Panc1 (cell line): ENCODE measurements at regions not wholly inside any gene's neighbourhood (a gene's known extent, or its start where the extent isn't known, plus 50 kb on each side); places are given as distances from the start of the nearest gene placed in this dataset.
"Not testable (repeated sequence)": the region's sequence is repeated elsewhere in the genome, so short reads cannot be mapped to it uniquely, and the experiment has no call there.

Experiments
- ATAC-seq: fragments of 200-7000 bp; cut with Tn5 transposase; 2 replicates; pipeline ENCODE4 v1.9.1; 2020; ENCODE audit warnings: mild to moderate bottlenecking, moderate library complexity
- BruUV-seq: library from RNA; stranded (reverse); fragments of 400-500 nt; replicated peaks from 2 replicates; lab custom pipeline; 2021; lab: Mats Ljungman, UMichigan
- CTCF ChIA-PET: fragments of 300-600 bp; sonication (Branson Sonifier 250); formaldehyde crosslinking; loops from one replicate; lab custom pipeline; 2022; ENCODE audit warnings: antibody characterized with exemption; lab: Charles Lee
- POLR2A ChIA-PET: fragments of 300-600 bp; sonication (Branson Sonifier 250); formaldehyde crosslinking; loops from one replicate; lab custom pipeline; 2022; ENCODE audit warnings: antibody characterized with exemption; lab: Charles Lee
- DNase-seq: peaks from one replicate; pipeline ENCODE4 v3.0.0-alpha.2; 2010; ENCODE audit warnings: low read depth, low spot score
- H3K27ac ChIP-seq: 2 replicates; pipeline ENCODE4 v1.5.1; 2011; ENCODE audit warnings: mild to moderate bottlenecking, low read length, inconsistent platforms
- H3K27me3 ChIP-seq: fragments of 200-500 bp; sonication (Bioruptor generic); 2 replicates; pipeline ENCODE4 v1.6.0; 2014; ENCODE audit warnings: low read length, inconsistent platforms; ENCODE audit not compliant: control insufficient read depth, insufficient read depth
- H3K36me3 ChIP-seq: fragments of 200-500 bp; sonication (Bioruptor generic); 2 replicates; pipeline ENCODE4 v1.5.1; 2014; ENCODE audit warnings: inconsistent platforms, mild to moderate bottlenecking, low read length, moderate library complexity; ENCODE audit not compliant: control insufficient read depth, insufficient read depth
- H3K4me1 ChIP-seq: 2 replicates; pipeline ENCODE4 v1.5.1; 2011; ENCODE audit warnings: inconsistent platforms, mild to moderate bottlenecking, low read length, moderate library complexity; ENCODE audit not compliant: control insufficient read depth, insufficient read depth
- H3K4me3 ChIP-seq, 2 experiments: 2 replicates each; pipeline ENCODE4 v1.5.1; 2011 to 2012; ENCODE audit warnings: low read depth in 2 of 2, low read length in 2 of 2, mild to moderate bottlenecking in 2 of 2, inconsistent platforms in 1 of 2, moderate library complexity in 1 of 2
- H3K9me3 ChIP-seq: fragments of 200-500 bp; sonication (Bioruptor generic); 2 replicates; pipeline ENCODE4 v1.5.1; 2014; ENCODE audit warnings: low read depth, mild to moderate bottlenecking, inconsistent platforms, low read length, moderate library complexity; ENCODE audit not compliant: control insufficient read depth, insufficient read depth
- CTCF ChIP-seq: fragments of 450-650 bp; IDR thresholded peaks from 2 replicates; pipeline ENCODE4 v1.5.1; 2017; ENCODE audit warnings: mild to moderate bottlenecking
- POLR2AphosphoS5 ChIP-seq: IDR thresholded peaks from 2 replicates; pipeline ENCODE4 v1.6.1; 2012; ENCODE audit warnings: mild to moderate bottlenecking, low read depth, low read length, moderate library complexity
- REST ChIP-seq, 2 experiments: IDR thresholded peaks; 2 replicates each; pipeline ENCODE4 v1.6.1; 2011 to 2012; ENCODE audit warnings: low read depth in 2 of 2, control low read depth in 1 of 2, low read length in 1 of 2, mild to moderate bottlenecking in 1 of 2, moderate library complexity in 1 of 2; ENCODE audit not compliant: insufficient read depth in 1 of 2
- SIN3A ChIP-seq: IDR thresholded peaks from 2 replicates; pipeline ENCODE4 v1.6.1; 2012; ENCODE audit warnings: low read depth, mild to moderate bottlenecking, low read length, moderate library complexity, borderline replicate concordance; ENCODE audit not compliant: insufficient read depth
- TCF7L2 ChIP-seq: IDR thresholded peaks from 2 replicates; pipeline ENCODE4 v1.6.1; 2011; ENCODE audit warnings: mild to moderate bottlenecking, low read depth, low read length, inconsistent platforms
- in situ Hi-C: cut with HindIII; loops from 2 replicates; pipeline ENCODE4 v1.10.0; 2016; ENCODE audit warnings: low sequenced_read_pairs, low pct_unique_long_range_greater_than_20kb
- intact Hi-C: fragments of 100-400 bp; cut with micrococcal nuclease; formaldehyde crosslinking; loops from one replicate; pipeline ENCODE4 v1.10.0; 2022; ENCODE audit not compliant: unreplicated experiment

DNA sequence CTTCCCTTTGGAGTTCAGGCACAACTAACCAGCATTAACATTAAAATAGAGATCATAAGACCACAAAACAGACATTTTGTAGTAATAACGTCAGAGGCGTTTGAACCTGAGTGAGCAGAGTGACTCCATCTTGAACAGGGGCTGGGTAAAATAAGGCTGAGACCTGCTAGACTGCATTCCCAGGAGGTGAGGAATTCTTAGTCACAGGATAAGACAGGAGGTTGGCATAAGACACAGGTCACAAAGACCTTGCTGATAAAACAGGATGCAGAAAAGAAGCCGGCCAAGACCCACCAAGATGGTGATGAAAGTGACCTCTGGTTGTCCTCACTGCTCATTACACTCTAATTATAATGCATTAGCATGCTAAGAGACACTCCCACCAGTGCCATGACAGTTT, 493.2 kb upstream of the AUTS2 start:
- Histone ChIP-seq H3K9me3 (no peaks in the 10 kb centered on the region), H3K27me3 (no peaks in the 10 kb centered on the region), H3K36me3 (no peaks in the 10 kb centered on the region), H3K4me3 (no peak overlapping the region), H3K27ac (no peak overlapping the region), H3K4me1 (no peaks in the 10 kb centered on the region)
- ChIA-PET CTCF (no interaction called here), POLR2A (no interaction called here)
- no TSS peak for BruUV-seq
- ATAC-seq (no peak), DNase-seq (no peak)
- intact Hi-C loops: no loop called here
- TF ChIP-seq POLR2AphosphoS5: no peak
- no peak for TF ChIP-seq CTCF
- TF ChIP-seq SIN3A: no peak
- TF ChIP-seq REST (IDR thresholded peaks at IDR 0.05; ENCODE audit: insufficient read depth in 1 of 2, low read depth in 2 of 2, low read length in 1 of 2): no peak
- no peak for TF ChIP-seq TCF7L2
- in situ Hi-C loops: no loop called here

GRCh38 chr7:69105981-69106380, 492.3 kb upstream of the AUTS2 start:
- ChIA-PET POLR2A (no interaction called here), CTCF (no interaction called here)
- BruUV-seq: no TSS peak
- TF ChIP-seq CTCF (no peak), POLR2AphosphoS5 (no peak), REST (IDR thresholded peaks at IDR 0.05; ENCODE audit: insufficient read depth in 1 of 2, low read depth in 2 of 2, low read length in 1 of 2) (no peak), TCF7L2 (no peak), SIN3A (no peak)
- in situ Hi-C loops: no loop called here
- no peak for ATAC-seq
- no peak overlapping the region for H3K4me3 ChIP-seq
- H3K4me1 ChIP-seq: no peaks in the 10 kb centered on the region
- no peaks in the 10 kb centered on the region for H3K36me3 ChIP-seq
- H3K27me3 ChIP-seq: no peaks in the 10 kb centered on the region
- DNase-seq: no peak
- H3K27ac ChIP-seq: no peak overlapping the region
- H3K9me3 ChIP-seq: no peaks in the 10 kb centered on the region
- intact Hi-C loops: no loop called here

DNA sequence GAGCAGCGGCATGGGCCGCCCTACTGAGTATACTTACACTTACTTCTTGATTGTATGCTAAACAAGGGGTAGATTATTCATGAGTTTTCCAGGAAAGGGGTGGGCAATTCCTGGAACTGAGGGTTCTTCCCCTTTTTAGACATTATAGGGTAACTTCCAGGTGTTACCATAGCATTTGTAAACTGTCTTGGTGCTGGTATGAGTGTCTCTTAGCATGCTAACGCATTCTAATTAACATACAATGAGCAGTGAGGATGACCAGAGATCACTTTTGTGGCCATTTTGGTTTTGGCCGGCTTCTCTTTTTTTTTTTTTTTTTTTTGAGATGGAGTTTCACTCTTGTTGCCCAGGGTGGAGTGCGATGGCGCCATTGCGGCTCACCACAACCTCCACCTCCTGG, 491.8 kb upstream of the AUTS2 start:
- intact Hi-C loops, ATAC-seq, POLR2A ChIA-PET, CTCF ChIA-PET, DNase-seq, H3K4me3 ChIP-seq, in situ Hi-C loops, H3K4me1 ChIP-seq, H3K9me3 ChIP-seq, H3K27ac ChIP-seq, BruUV-seq, H3K36me3 ChIP-seq, H3K27me3 ChIP-seq: not testable (repeated sequence)

DNA sequence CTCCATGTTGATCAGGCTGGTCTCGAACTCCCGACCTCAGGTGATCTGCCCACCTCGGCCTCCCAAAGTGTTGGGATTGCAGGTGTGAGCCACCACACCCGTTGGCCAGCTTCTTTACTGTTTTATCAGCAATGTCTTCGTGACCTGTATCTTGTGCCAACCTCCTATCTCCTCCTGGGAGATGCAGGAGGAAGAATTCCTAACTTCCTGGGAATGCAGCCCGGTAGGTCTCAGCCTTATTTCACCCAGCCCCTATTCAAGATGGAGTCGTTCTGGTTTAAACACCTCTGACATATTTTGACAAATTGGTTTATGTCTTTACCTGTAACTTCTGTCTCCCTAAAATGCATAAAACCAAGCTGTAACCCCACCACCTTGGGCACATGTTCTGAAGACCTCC, 491.3 kb upstream of the AUTS2 start:
- H3K9me3 ChIP-seq, H3K36me3 ChIP-seq, H3K4me1 ChIP-seq, intact Hi-C loops, in situ Hi-C loops, H3K27ac ChIP-seq, BruUV-seq, ATAC-seq, CTCF ChIA-PET, H3K4me3 ChIP-seq, DNase-seq, H3K27me3 ChIP-seq, POLR2A ChIA-PET: not testable (repeated sequence)
